Thymus (tissue), 11 donors: ENCODE measurements at regions not wholly inside any gene's neighbourhood (a gene's known extent, or its start where the extent isn't known, plus 50 kb on each side); places are given as distances from the start of the nearest gene placed in this dataset.

Experiments used
- DNase-seq, 9 donors: peaks; one replicate each; pipeline ENCODE4 v3.0.0-alpha.2; 2013; ENCODE audit warnings: low spot score in 9 of 9, low read depth in 6 of 9, missing footprints in 1 of 9
- H3K27ac ChIP-seq, 2 donors: one replicate each; pipeline ENCODE4 v1.5.1; 2013; ENCODE audit warnings: control low read depth in 1 of 2, low read depth in 1 of 2, low read length in 1 of 2, mild to moderate bottlenecking in 1 of 2, moderate library complexity in 1 of 2
- H3K27me3 ChIP-seq, 2 donors: one replicate each; pipeline ENCODE4 v1.5.1; 2013; ENCODE audit warnings: low read length in 1 of 2; ENCODE audit not compliant: control insufficient read depth in 2 of 2, insufficient read depth in 1 of 2
- H3K36me3 ChIP-seq, 2 donors: one replicate each; pipeline ENCODE4 v1.5.1; 2013; ENCODE audit warnings: low read length in 1 of 2, mild to moderate bottlenecking in 1 of 2, moderate library complexity in 1 of 2; ENCODE audit not compliant: control insufficient read depth in 2 of 2, insufficient read depth in 2 of 2
- H3K4me1 ChIP-seq, 2 donors: one replicate each; pipeline ENCODE4 v1.5.1; 2013; ENCODE audit warnings: low read length in 2 of 2; ENCODE audit not compliant: control insufficient read depth in 2 of 2, insufficient read depth in 2 of 2
- H3K4me3 ChIP-seq, 2 donors: one replicate each; pipeline ENCODE4 v1.5.1; 2013; ENCODE audit warnings: low read length in 2 of 2, control low read depth in 1 of 2, mild to moderate bottlenecking in 1 of 2
- H3K9me3 ChIP-seq, 2 donors: one replicate each; pipeline ENCODE4 v1.5.1; 2013; ENCODE audit warnings: low read length in 1 of 2, mild to moderate bottlenecking in 1 of 2; ENCODE audit not compliant: control insufficient read depth in 2 of 2, insufficient read depth in 1 of 2
- WGBS: extraction: QIAGEN DNeasy Blood & Tissue Kit; methylation state at CpG from one replicate; pipeline ENCODE4 v1.1.7; 2013; 5-methylcytosine and 5-hydroxymethylcytosine counted together
- donor health status: healthy.

GRCh38 chr5:103353581-103353980, 95.0 kb downstream of the MACIR start:
- DNase-seq: no peak
- Histone ChIP-seq H3K27ac (no peak overlapping the region), H3K4me1 (no peaks in the 10 kb centered on the region), H3K27me3 (no peaks in the 10 kb centered on the region), H3K36me3 (no peaks in the 10 kb centered on the region), H3K4me3 (no peak overlapping the region), H3K9me3 (no peaks in the 10 kb centered on the region)
- 93% methylated on average over 1 of the region's 1 CpG for WGBS

- no peak for DNase-seq
- Histone ChIP-seq H3K36me3 (no peaks in the 10 kb centered on the region), H3K9me3 (no peaks in the 10 kb centered on the region), H3K27me3 (no peaks in the 10 kb centered on the region), H3K4me1 (no peaks in the 10 kb centered on the region), H3K27ac (no peak overlapping the region), H3K4me3 (no peak overlapping the region)
- 82% methylated on average over 4 of the region's 4 CpGs for WGBS
Observed at GRCh38 chr5:103347716-103348423, 89.3 kb downstream of the MACIR start.

- H3K27ac ChIP-seq: no peak overlapping the region
- H3K36me3 ChIP-seq: no peaks in the 10 kb centered on the region
- DNase-seq: no peak
- 90% methylated on average over 11 of the region's 11 CpGs for WGBS
- H3K9me3 ChIP-seq: no peaks in the 10 kb centered on the region
- H3K4me1 ChIP-seq: no peaks in the 10 kb centered on the region
- no peak overlapping the region for H3K4me3 ChIP-seq
- H3K27me3 ChIP-seq: no peaks in the 10 kb centered on the region
Observed at GRCh38 chr5:103346162-103346748, 87.7 kb downstream of the MACIR start.

GRCh38 chr5:103345461-103345860, 86.9 kb downstream of the MACIR start:
- WGBS: 98% methylated on average over 3 of the region's 3 CpGs
- no peaks in the 10 kb centered on the region for H3K36me3 ChIP-seq
- no peaks in the 10 kb centered on the region for H3K9me3 ChIP-seq
- no peaks in the 10 kb centered on the region for H3K4me1 ChIP-seq
- H3K27ac ChIP-seq: no peak overlapping the region
- no peak for DNase-seq
- H3K4me3 ChIP-seq: no peak overlapping the region
- H3K27me3 ChIP-seq: no peaks in the 10 kb centered on the region

GRCh38 chr5:103340717-103341388, 82.3 kb downstream of the MACIR start:
- Histone ChIP-seq H3K4me3 (no peak overlapping the region), H3K27me3 (no peaks in the 10 kb centered on the region), H3K27ac (no peak overlapping the region), H3K36me3 (no peaks in the 10 kb centered on the region), H3K4me1 (no peaks in the 10 kb centered on the region), H3K9me3 (no peaks in the 10 kb centered on the region)
- no peak for DNase-seq
- WGBS: 37% methylated on average over 5 of the region's 5 CpGs

- Histone ChIP-seq H3K36me3 (no peaks in the 10 kb centered on the region), H3K9me3 (no peaks in the 10 kb centered on the region), H3K27me3 (no peaks in the 10 kb centered on the region), H3K4me3 (no peak overlapping the region), H3K27ac (no peak overlapping the region), H3K4me1 (no peaks in the 10 kb centered on the region)
- WGBS: 97% methylated on average over 2 of the region's 2 CpGs
- no peak for DNase-seq
Observed at GRCh38 chr5:103340132-103340531, 81.6 kb downstream of the MACIR start.

- Histone ChIP-seq H3K4me1 (no peaks in the 10 kb centered on the region), H3K9me3 (no peaks in the 10 kb centered on the region), H3K4me3 (no peak overlapping the region), H3K27me3 (no peaks in the 10 kb centered on the region), H3K36me3 (no peaks in the 10 kb centered on the region), H3K27ac (no peak overlapping the region)
- 91% methylated on average over 2 of the region's 2 CpGs for WGBS
- no peak for DNase-seq
Observed at GRCh38 chr5:103336941-103337340, 78.4 kb downstream of the MACIR start.

GRCh38 chr5:103333376-103333775, 74.8 kb downstream of the MACIR start:
- 91% methylated on average over 2 of the region's 2 CpGs for WGBS

GRCh38 chr5:103330875-103331274, 72.3 kb downstream of the MACIR start:
- Histone ChIP-seq H3K27me3 (no peaks in the 10 kb centered on the region), H3K4me1 (no peaks in the 10 kb centered on the region), H3K4me3 (no peak overlapping the region), H3K36me3 (no peaks in the 10 kb centered on the region), H3K27ac (no peak overlapping the region), H3K9me3 (no peaks in the 10 kb centered on the region)
- WGBS: 97% methylated on average over 2 of the region's 2 CpGs
- no peak for DNase-seq

More at GRCh38 chr5:103333376-103333775, 74.8 kb downstream of the MACIR start:
- Histone ChIP-seq H3K27me3 (no peaks in the 10 kb centered on the region), H3K27ac (no peak overlapping the region), H3K4me3 (no peak overlapping the region), H3K36me3 (no peaks in the 10 kb centered on the region), H3K9me3 (no peaks in the 10 kb centered on the region), H3K4me1 (no peaks in the 10 kb centered on the region)
- no peak for DNase-seq
